ENCODE measurements at regions not wholly inside any gene's neighbourhood (a gene's known extent, or its start where the extent isn't known, plus 50 kb on each side); places are given as distances from the start of the nearest gene placed in this dataset.
"Not testable (repeated sequence)": the region's sequence is repeated elsewhere in the genome, so short reads cannot be mapped to it uniquely, and the experiment has no call there.

GRCh38 chr12:5173511-5174011 is 129.9 kb downstream of the KCNA5 start (continued):
- no peak for TF ChIP-seq SKIL (IDR thresholded peaks at IDR 0.05; ENCODE audit: low read depth, poor library complexity, severe bottlenecking)
- TF ChIP-seq BRCA1 (IDR thresholded peaks at IDR 0.05; ENCODE audit: low read depth, low read length): no peak
- TF ChIP-seq NFYB (IDR thresholded peaks at IDR 0.05; ENCODE audit: insufficient read depth, low read depth, low read length): no peak
- TF ChIP-seq FOXK2 (IDR thresholded peaks at IDR 0.05): no peak
- TF ChIP-seq ZNF622 (IDR thresholded peaks at IDR 0.05): no peak
- TF ChIP-seq, protein P1, sequence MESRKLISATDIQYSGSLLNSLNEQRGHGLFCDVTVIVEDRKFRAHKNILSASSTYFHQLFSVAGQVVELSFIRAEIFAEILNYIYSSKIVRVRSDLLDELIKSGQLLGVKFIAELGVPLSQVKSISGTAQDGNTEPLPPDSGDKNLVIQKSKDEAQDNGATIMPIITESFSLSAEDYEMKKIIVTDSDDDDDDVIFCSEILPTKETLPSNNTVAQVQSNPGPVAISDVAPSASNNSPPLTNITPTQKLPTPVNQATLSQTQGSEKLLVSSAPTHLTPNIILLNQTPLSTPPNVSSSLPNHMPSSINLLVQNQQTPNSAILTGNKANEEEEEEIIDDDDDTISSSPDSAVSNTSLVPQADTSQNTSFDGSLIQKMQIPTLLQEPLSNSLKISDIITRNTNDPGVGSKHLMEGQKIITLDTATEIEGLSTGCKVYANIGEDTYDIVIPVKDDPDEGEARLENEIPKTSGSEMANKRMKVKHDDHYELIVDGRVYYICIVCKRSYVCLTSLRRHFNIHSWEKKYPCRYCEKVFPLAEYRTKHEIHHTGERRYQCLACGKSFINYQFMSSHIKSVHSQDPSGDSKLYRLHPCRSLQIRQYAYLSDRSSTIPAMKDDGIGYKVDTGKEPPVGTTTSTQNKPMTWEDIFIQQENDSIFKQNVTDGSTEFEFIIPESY (IDR thresholded peaks at IDR 0.05): no peak

- SMC1A ChIA-PET (ENCODE audit: uncharacterized antibody, unreplicated experiment): interaction anchor here (1.4 kb wide), 1 partner anchor 8 kb away, joined by 4 read pairs; no protein-coding TSS in a partner anchor
- intact Hi-C loops (cut with micrococcal nuclease; ENCODE audit: unreplicated experiment); H3K27ac ChIP-seq (ENCODE audit: control insufficient read depth, insufficient read depth); H3K36me3 ChIP-seq (ENCODE audit: control insufficient read depth in 2 of 2, insufficient read depth in 2 of 2, low read length in 1 of 2); RAD21 ChIA-PET (ENCODE audit: unreplicated experiment); H3K4me2 ChIP-seq (ENCODE audit: control insufficient read depth, insufficient read depth); in situ Hi-C loops (cut with MboI); H3K4me3 ChIP-seq; BruUV-seq (replicated peaks); H4K20me1 ChIP-seq (ENCODE audit: control insufficient read depth, insufficient read depth); H3K9ac ChIP-seq (ENCODE audit: control insufficient read depth, insufficient read depth, low read length); H3K79me2 ChIP-seq (ENCODE audit: control insufficient read depth, insufficient read depth, low read length); FAIRE-seq; H3K4me1 ChIP-seq (ENCODE audit: control insufficient read depth, insufficient read depth, low read length); DNase-seq (ENCODE audit: low read depth, low spot score); H3K27me3 ChIP-seq (replicated peaks in 1 of 2; ENCODE audit: control insufficient read depth in 2 of 2, insufficient read depth in 2 of 2, low read length in 1 of 2); ATAC-seq; H2AFZ ChIP-seq (ENCODE audit: control insufficient read depth, low read depth, low read length); H3K9me3 ChIP-seq (replicated peaks; ENCODE audit: control insufficient read depth, insufficient read depth, low read length): not testable (repeated sequence)
- POLR2A ChIA-PET: interaction anchor here (0.6 kb wide), 1 partner anchor 13 kb away, joined by 3 read pairs; no protein-coding TSS in a partner anchor
- 22% methylated on average over 2 of the region's 2 CpGs for WGBS (ENCODE audit: insufficient coverage, insufficient replicate concordance, low lambda C conversion rate, missing lambda C conversion rate)
- CTCF ChIA-PET: interaction anchor here (1.0 kb wide), 1 partner anchor 277 kb away, joined by 3 read pairs; no protein-coding TSS in a partner anchor
Observed at GRCh38 chr12:5175415-5175814, 131.7 kb downstream of the KCNA5 start.

Measured in GM12878 (cell line).